ENCODE measurements at regions not wholly inside any gene's neighbourhood (a gene's known extent, or its start where the extent isn't known, plus 50 kb on each side); places are given as distances from the start of the nearest gene placed in this dataset.

DNA sequence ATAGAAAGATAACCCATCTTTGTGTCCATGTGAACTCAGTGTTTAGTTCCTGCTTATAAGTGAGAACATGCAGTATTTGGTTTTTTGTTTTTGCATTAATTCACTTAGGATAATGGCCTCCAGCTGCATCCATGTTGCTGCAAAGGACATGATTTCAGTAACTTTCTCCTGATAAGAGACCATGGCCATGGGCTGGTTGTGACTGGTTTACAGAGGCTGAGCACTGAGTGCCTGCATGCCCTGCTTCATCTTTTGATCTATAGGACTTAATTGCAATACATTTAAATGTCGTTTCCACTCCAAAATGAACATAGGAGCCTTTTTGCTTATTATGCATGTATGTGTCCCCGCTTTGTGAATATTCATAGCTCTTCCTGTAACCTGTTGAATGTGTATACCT is 101.3 kb upstream of the IGFBP3 start:
- no peaks in the 10 kb centered on the region for H3K27me3 Mint-ChIP-seq
- no peak for TF ChIP-seq EZH2 (IDR thresholded peaks at IDR 0.05; ENCODE audit: borderline replicate concordance, insufficient read depth, low read depth, low read length, poor library complexity, severe bottlenecking)
- TF ChIP-seq, protein P1, sequence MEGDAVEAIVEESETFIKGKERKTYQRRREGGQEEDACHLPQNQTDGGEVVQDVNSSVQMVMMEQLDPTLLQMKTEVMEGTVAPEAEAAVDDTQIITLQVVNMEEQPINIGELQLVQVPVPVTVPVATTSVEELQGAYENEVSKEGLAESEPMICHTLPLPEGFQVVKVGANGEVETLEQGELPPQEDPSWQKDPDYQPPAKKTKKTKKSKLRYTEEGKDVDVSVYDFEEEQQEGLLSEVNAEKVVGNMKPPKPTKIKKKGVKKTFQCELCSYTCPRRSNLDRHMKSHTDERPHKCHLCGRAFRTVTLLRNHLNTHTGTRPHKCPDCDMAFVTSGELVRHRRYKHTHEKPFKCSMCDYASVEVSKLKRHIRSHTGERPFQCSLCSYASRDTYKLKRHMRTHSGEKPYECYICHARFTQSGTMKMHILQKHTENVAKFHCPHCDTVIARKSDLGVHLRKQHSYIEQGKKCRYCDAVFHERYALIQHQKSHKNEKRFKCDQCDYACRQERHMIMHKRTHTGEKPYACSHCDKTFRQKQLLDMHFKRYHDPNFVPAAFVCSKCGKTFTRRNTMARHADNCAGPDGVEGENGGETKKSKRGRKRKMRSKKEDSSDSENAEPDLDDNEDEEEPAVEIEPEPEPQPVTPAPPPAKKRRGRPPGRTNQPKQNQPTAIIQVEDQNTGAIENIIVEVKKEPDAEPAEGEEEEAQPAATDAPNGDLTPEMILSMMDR (IDR thresholded peaks at IDR 0.05) = no peak
- H3K27ac Mint-ChIP-seq = no peak overlapping the region
- no peak overlapping the region for H3K27ac ChIP-seq (ENCODE audit: low read length in 2 of 2)
- H3K9me3 Mint-ChIP-seq (ENCODE audit: insufficient read depth) = peaks cover 2% of the 10 kb centered on the region
- H2AFZ ChIP-seq (ENCODE audit: insufficient read depth, low read depth, low read length, poor library complexity, severe bottlenecking) = no peak overlapping the region
- 80% methylated on average over 1 of the region's 2 CpGs for WGBS (ENCODE audit: insufficient coverage)
- ATAC-seq (ENCODE audit: low read depth) = no peak
- no peaks in the 10 kb centered on the region for H3K27me3 ChIP-seq (replicated peaks in 1 of 4; ENCODE audit: control extremely low read depth in 1 of 4, control insufficient read depth in 3 of 4, insufficient read depth in 4 of 4, low read length in 3 of 4)
- no peaks in the 10 kb centered on the region for H4K20me1 ChIP-seq (ENCODE audit: control insufficient read depth, insufficient read depth, low read length, poor library complexity, severe bottlenecking)
- ChIA-PET POLR2A (no interaction called here), CTCF (no interaction called here)
- no peaks in the 10 kb centered on the region for H3K9me3 ChIP-seq (ENCODE audit: control extremely low read depth in 1 of 3, control insufficient read depth in 2 of 3, insufficient read depth in 1 of 3, low read length in 2 of 3)
- H3K4me1 ChIP-seq (ENCODE audit: control insufficient read depth in 2 of 2, insufficient read depth in 2 of 2, low read length in 2 of 2) = no peaks in the 10 kb centered on the region
- H3K4me3 Mint-ChIP-seq = no peak overlapping the region
- no peak overlapping the region for H3K9ac ChIP-seq (ENCODE audit: low read length)
- no peaks in the 10 kb centered on the region for H3K4me1 Mint-ChIP-seq
- H3K79me2 ChIP-seq (ENCODE audit: control insufficient read depth, insufficient read depth, low read length) = no peaks in the 10 kb centered on the region
- intact Hi-C loops (cut with micrococcal nuclease) = no loop called here
- no peak overlapping the region for H3K4me3 ChIP-seq (ENCODE audit: control extremely low read depth in 1 of 5, extremely low read depth in 1 of 5, insufficient read depth in 1 of 5, low read depth in 2 of 5, low read length in 4 of 5)
- H3K36me3 ChIP-seq (replicated peaks in 1 of 2; ENCODE audit: control extremely low read depth in 1 of 2, control insufficient read depth in 1 of 2, extremely low read depth in 1 of 2, insufficient read depth in 2 of 2, low read length in 1 of 2) = no peaks in the 10 kb centered on the region
- H3K4me2 ChIP-seq (replicated peaks; ENCODE audit: low read depth, low read length, poor library complexity, severe bottlenecking) = no peak overlapping the region
- no peak for DNase-seq

DNA sequence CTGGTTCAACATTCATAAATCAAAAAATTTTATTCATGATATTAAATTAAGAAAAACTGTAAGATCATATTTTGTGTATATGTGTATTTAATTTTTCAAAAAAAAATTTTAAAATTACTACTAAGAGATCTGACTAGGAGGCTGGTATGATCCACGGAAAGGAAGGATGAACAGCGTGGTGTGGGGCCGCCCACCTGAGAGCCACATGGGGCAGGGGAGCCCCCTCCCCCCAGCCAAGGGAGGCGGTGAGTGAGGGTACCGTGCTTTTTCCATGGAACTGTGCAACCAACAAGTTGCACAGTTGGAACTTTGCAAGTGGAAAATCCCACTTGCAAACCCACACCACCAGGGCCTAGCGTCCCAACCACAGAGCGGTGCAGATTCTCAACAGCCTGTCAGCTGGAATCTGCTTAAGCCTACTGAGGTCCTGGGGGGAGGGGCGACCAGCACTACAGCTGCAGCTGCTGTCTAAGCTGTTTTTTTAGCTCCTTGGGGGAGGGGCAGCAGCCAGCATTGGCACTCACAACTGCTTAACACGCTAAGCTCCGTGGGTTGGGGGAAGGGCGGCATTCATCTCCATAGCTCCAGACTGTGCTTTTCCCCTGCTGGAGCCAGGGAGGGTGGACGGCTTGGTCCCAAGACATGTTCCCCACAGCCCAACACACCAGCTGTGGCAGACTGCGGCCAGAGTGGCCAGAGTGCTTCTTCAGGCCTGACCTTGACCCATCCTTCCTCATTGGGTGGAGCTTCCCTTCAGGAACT is 94.2 kb upstream of the IGFBP3 start:
- peaks cover 0 to 4% (median 0%) of the 10 kb centered on the region in 4 experiments for H3K27me3 ChIP-seq (replicated peaks in 1 of 4; ENCODE audit: control extremely low read depth in 1 of 4, control insufficient read depth in 3 of 4, insufficient read depth in 4 of 4, low read length in 3 of 4)
- H3K36me3 ChIP-seq (replicated peaks in 1 of 2; ENCODE audit: control extremely low read depth in 1 of 2, control insufficient read depth in 1 of 2, extremely low read depth in 1 of 2, insufficient read depth in 2 of 2, low read length in 1 of 2) = no peaks in the 10 kb centered on the region
- no peak for ATAC-seq (ENCODE audit: low read depth)
- H3K4me1 ChIP-seq (ENCODE audit: control insufficient read depth in 2 of 2, insufficient read depth in 2 of 2, low read length in 2 of 2) = no peaks in the 10 kb centered on the region
- no peak overlapping the region for H2AFZ ChIP-seq (ENCODE audit: insufficient read depth, low read depth, low read length, poor library complexity, severe bottlenecking)
- Mint-ChIP-seq H3K27me3 (no peaks in the 10 kb centered on the region), H3K4me1 (no peaks in the 10 kb centered on the region), H3K4me3 (no peak overlapping the region), H3K9me3 (ENCODE audit: insufficient read depth) (peaks cover 2% of the 10 kb centered on the region), H3K27ac (no peak overlapping the region)
- H3K9ac ChIP-seq (ENCODE audit: low read length) = no peak overlapping the region
- H3K9me3 ChIP-seq (ENCODE audit: control extremely low read depth in 1 of 3, control insufficient read depth in 2 of 3, insufficient read depth in 1 of 3, low read length in 2 of 3) = peaks cover 0 to 5% (median 0%) of the 10 kb centered on the region in 3 donors
- WGBS (ENCODE audit: insufficient coverage) = 63% methylated on average over 6 of the region's 13 CpGs
- H4K20me1 ChIP-seq (ENCODE audit: control insufficient read depth, insufficient read depth, low read length, poor library complexity, severe bottlenecking) = no peaks in the 10 kb centered on the region
- no peaks in the 10 kb centered on the region for H3K79me2 ChIP-seq (ENCODE audit: control insufficient read depth, insufficient read depth, low read length)
- DNase-seq = no peak
- TF ChIP-seq, protein P1 (IDR thresholded peaks at IDR 0.05) = no peak
- no peak for TF ChIP-seq EZH2 (IDR thresholded peaks at IDR 0.05; ENCODE audit: borderline replicate concordance, insufficient read depth, low read depth, low read length, poor library complexity, severe bottlenecking)
- intact Hi-C loops (cut with micrococcal nuclease) = no loop called here
- no peak overlapping the region for H3K4me3 ChIP-seq (ENCODE audit: control extremely low read depth in 1 of 5, extremely low read depth in 1 of 5, insufficient read depth in 1 of 5, low read depth in 2 of 5, low read length in 4 of 5)
- ChIA-PET POLR2A (no interaction called here), CTCF (no interaction called here)
- no peak overlapping the region for H3K27ac ChIP-seq (ENCODE audit: low read length in 2 of 2)
- H3K4me2 ChIP-seq (replicated peaks; ENCODE audit: low read depth, low read length, poor library complexity, severe bottlenecking) = no peak overlapping the region
